DOHH2 (cell line): ENCODE measurements at regions not wholly inside any gene's neighbourhood (a gene's known extent, or its start where the extent isn't known, plus 50 kb on each side); places are given as distances from the start of the nearest gene placed in this dataset.

ENCODE experiments used
- EZH2phosphoT487 ChIP-seq: fragments of 200-600 bp; sonication (generic); IDR thresholded peaks from 2 replicates; pipeline ENCODE4 v1.6.1; 2017; ENCODE audit warnings: borderline replicate concordance, mild to moderate bottlenecking, antibody characterized with exemption, low read length, moderate library complexity, mixed read lengths
- TF ChIP-seq, protein P1 (sequence below): fragments of 200-600 bp; sonication (generic); IDR thresholded peaks from one replicate; pipeline ENCODE4 v1.5.1; 2014; ENCODE audit warnings: antibody characterized with exemption, mild to moderate bottlenecking, low read depth, low read length; ENCODE audit not compliant: poor library complexity, severe bottlenecking

DNA sequence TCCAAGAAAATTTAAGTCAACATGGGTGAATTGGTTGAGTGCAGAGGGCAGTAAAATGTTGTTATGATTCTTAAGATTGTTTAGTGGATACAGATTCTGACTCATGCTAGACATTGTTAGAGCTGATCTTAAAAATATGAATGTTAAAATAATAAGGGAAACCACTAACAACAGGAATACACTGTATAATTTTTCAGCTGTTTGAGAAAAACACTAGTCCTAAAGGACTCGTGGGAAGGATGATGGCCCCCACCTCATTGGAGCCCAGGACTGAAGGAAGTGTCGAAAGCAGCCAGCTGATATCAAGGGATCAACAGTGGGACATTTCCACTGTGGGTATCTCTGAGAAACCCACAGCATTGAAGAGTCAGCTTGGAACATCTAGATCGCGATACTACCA is 82.9 kb upstream of the SCAF11 start:
- TF ChIP-seq, protein P1, sequence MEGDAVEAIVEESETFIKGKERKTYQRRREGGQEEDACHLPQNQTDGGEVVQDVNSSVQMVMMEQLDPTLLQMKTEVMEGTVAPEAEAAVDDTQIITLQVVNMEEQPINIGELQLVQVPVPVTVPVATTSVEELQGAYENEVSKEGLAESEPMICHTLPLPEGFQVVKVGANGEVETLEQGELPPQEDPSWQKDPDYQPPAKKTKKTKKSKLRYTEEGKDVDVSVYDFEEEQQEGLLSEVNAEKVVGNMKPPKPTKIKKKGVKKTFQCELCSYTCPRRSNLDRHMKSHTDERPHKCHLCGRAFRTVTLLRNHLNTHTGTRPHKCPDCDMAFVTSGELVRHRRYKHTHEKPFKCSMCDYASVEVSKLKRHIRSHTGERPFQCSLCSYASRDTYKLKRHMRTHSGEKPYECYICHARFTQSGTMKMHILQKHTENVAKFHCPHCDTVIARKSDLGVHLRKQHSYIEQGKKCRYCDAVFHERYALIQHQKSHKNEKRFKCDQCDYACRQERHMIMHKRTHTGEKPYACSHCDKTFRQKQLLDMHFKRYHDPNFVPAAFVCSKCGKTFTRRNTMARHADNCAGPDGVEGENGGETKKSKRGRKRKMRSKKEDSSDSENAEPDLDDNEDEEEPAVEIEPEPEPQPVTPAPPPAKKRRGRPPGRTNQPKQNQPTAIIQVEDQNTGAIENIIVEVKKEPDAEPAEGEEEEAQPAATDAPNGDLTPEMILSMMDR, result no peak
- TF ChIP-seq EZH2phosphoT487, result no peak
